ENCODE measurements at regions not wholly inside any gene's neighbourhood (a gene's known extent, or its start where the extent isn't known, plus 50 kb on each side); places are given as distances from the start of the nearest gene placed in this dataset.

DNA sequence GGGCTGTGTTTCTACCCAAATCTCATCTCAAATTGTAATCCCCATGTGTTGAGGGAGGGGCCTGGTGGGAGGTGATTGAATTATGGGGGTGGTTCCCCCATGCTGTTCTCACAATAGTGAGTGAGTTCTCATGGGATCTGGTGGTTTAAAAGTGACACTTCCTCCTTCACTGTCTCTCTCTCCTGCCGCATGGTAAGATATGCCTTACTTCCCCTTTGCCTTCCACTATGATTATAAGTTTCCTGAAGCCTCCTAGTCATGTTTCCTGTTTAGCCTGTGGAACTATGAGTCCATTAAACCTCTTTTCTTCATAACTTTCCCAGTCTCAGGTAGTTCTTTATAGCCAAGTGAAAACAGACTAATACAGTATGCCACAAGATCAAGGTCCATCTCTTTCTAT lies 70.0 kb upstream of the MSX1 start:
- no peak for DNase-seq
- Histone ChIP-seq H3K4me3 (no peak overlapping the region), H3K27ac (no peak overlapping the region), H3K27me3 (replicated peaks in 1 of 7) (no peaks in the 10 kb centered on the region), H3K36me3 (no peaks in the 10 kb centered on the region), H3K9me3 (peaks cover 0 to 52% (median 37%) of the 10 kb centered on the region in 8 donors), H3K4me1 (no peaks in the 10 kb centered on the region)
- TF ChIP-seq POLR2AphosphoS5 (IDR thresholded peaks at IDR 0.05) (no peak), POLR2A (IDR thresholded peaks at IDR 0.05) (no peak)
- TF ChIP-seq, protein P1, sequence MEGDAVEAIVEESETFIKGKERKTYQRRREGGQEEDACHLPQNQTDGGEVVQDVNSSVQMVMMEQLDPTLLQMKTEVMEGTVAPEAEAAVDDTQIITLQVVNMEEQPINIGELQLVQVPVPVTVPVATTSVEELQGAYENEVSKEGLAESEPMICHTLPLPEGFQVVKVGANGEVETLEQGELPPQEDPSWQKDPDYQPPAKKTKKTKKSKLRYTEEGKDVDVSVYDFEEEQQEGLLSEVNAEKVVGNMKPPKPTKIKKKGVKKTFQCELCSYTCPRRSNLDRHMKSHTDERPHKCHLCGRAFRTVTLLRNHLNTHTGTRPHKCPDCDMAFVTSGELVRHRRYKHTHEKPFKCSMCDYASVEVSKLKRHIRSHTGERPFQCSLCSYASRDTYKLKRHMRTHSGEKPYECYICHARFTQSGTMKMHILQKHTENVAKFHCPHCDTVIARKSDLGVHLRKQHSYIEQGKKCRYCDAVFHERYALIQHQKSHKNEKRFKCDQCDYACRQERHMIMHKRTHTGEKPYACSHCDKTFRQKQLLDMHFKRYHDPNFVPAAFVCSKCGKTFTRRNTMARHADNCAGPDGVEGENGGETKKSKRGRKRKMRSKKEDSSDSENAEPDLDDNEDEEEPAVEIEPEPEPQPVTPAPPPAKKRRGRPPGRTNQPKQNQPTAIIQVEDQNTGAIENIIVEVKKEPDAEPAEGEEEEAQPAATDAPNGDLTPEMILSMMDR (IDR thresholded peaks at IDR 0.05 in 8 of 11, conservative IDR thresholded peaks at IDR 0.05 in 3 of 11), result no peak
- intact Hi-C loops (cut with DNase I; ENCODE audit: low total_unique reads), result no loop called here
- WGBS, 5 donors, result 22 to 41% (median 31%) methylated on average over 1 of the region's 1 CpG

DNA sequence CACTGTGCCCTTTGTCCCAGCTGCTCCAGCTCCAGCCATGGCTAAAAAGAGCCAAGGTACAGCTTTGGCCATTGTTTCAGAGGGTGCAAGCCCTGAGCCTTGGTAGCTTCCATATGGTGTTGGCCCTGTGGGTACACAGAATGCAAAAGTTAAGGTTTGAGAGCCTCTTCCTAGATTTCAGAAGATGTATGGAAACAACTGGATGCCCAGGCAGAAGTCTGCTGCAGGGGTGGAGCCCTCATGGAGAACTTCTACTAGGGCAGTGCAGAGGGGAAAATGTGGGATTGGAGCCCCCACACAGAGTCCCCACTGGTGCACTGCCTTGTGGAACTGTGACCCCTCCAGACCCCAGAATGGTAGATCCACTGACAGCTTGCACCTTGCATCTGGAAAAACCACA lies 70.9 kb upstream of the MSX1 start:
- TF ChIP-seq POLR2A (IDR thresholded peaks at IDR 0.05) (no peak), POLR2AphosphoS5 (IDR thresholded peaks at IDR 0.05) (no peak)
- TF ChIP-seq, protein P1 (IDR thresholded peaks at IDR 0.05 in 8 of 11, conservative IDR thresholded peaks at IDR 0.05 in 3 of 11), result no peak
- no peak overlapping the region for H3K4me3 ChIP-seq
- no peak for DNase-seq
- no peaks in the 10 kb centered on the region for H3K36me3 ChIP-seq
- H3K9me3 ChIP-seq, result peaks cover 0 to 52% (median 37%) of the 10 kb centered on the region in 8 donors
- no peaks in the 10 kb centered on the region for H3K27me3 ChIP-seq (replicated peaks in 1 of 7)
- H3K4me1 ChIP-seq, result no peaks in the 10 kb centered on the region
- H3K27ac ChIP-seq, result no peak overlapping the region
- intact Hi-C loops (cut with DNase I; ENCODE audit: low total_unique reads), result no loop called here

DNA sequence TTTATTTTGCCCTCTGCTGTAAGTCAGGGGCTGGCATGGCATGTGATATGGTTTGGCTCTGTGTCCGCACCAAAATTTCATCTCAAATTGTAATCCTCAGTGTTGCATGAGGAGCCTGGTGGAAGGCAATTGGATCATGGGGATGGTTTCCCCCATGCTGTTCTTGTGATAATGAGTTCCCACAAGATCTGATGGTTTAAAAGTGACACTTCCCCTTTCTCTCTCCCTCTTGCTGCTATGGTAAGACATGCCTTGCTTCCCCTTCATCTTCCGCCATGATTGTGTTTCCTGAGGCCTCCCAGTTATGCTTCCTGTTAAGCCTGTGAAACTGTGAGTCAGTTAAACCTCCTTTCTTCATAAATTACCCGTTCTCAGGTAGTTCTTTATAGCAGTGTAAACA lies 72.0 kb upstream of the MSX1 start:
- Histone ChIP-seq H3K4me1 (no peaks in the 10 kb centered on the region), H3K4me3 (no peak overlapping the region), H3K36me3 (no peaks in the 10 kb centered on the region), H3K9me3 (peaks cover 0 to 52% (median 37%) of the 10 kb centered on the region in 8 donors), H3K27ac (no peak overlapping the region), H3K27me3 (replicated peaks in 1 of 7) (no peaks in the 10 kb centered on the region)
- intact Hi-C loops (cut with DNase I; ENCODE audit: low total_unique reads), result no loop called here
- TF ChIP-seq POLR2AphosphoS5 (IDR thresholded peaks at IDR 0.05) (no peak), POLR2A (IDR thresholded peaks at IDR 0.05) (no peak)
- TF ChIP-seq, protein P1 (IDR thresholded peaks at IDR 0.05 in 8 of 11, conservative IDR thresholded peaks at IDR 0.05 in 3 of 11), result no peak
- 34 to 51% (median 48%) methylated on average over 3 of the region's 3 CpGs for WGBS, 5 donors
- no peak for DNase-seq

DNA sequence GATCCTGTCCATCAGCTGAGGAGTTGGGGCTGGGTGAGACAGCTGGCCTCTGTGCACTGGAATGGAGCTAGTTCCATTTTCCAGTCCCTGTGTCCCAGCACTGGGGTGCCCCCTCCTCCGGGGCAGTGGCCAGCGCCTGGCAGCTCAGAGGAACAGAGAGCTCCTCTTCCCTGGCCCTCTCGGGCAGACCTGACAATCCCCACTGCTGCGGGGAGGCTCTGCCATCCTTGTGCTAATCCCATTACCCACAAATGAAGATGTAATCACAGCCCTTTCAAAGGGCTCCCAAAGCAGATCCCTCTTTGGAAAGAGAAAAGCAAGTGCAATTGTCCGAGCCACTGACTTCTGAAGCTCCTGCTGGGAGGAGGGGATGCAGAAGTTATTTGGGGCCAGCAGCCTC lies 75.1 kb upstream of the MSX1 start:
- 67 to 95% (median 83%) methylated on average over 3 to 5 of the region's 5 CpGs for WGBS, 5 donors

More for the DNA sequence above, 75.1 kb upstream of the MSX1 start:
- TF ChIP-seq, protein P1 (IDR thresholded peaks at IDR 0.05 in 8 of 11, conservative IDR thresholded peaks at IDR 0.05 in 3 of 11), result no peak
- no peak for TF ChIP-seq POLR2A (IDR thresholded peaks at IDR 0.05)
- TF ChIP-seq POLR2AphosphoS5 (IDR thresholded peaks at IDR 0.05), result no peak
- H3K27ac ChIP-seq, result no peak overlapping the region
- no peak for DNase-seq
- no peaks in the 10 kb centered on the region for H3K36me3 ChIP-seq
- no peaks in the 10 kb centered on the region for H3K4me1 ChIP-seq
- H3K27me3 ChIP-seq (replicated peaks in 1 of 7), result no peaks in the 10 kb centered on the region
- H3K9me3 ChIP-seq, result peaks cover 0 to 38% (median 26%) of the 10 kb centered on the region in 8 donors
- intact Hi-C loops (cut with DNase I; ENCODE audit: low total_unique reads), result no loop called here
- no peak overlapping the region for H3K4me3 ChIP-seq

All from spleen (tissue), 11 donors.